ENCODE measurements at regions not wholly inside any gene's neighbourhood (a gene's known extent, or its start where the extent isn't known, plus 50 kb on each side); places are given as distances from the start of the nearest gene placed in this dataset.
A peak's percentile ranks its signal among the peaks of the same experiment; 100 is the strongest.
"Not testable (repeated sequence)": the region's sequence is repeated elsewhere in the genome, so short reads cannot be mapped to it uniquely, and the experiment has no call there.

- TF ChIP-seq, protein P1, sequence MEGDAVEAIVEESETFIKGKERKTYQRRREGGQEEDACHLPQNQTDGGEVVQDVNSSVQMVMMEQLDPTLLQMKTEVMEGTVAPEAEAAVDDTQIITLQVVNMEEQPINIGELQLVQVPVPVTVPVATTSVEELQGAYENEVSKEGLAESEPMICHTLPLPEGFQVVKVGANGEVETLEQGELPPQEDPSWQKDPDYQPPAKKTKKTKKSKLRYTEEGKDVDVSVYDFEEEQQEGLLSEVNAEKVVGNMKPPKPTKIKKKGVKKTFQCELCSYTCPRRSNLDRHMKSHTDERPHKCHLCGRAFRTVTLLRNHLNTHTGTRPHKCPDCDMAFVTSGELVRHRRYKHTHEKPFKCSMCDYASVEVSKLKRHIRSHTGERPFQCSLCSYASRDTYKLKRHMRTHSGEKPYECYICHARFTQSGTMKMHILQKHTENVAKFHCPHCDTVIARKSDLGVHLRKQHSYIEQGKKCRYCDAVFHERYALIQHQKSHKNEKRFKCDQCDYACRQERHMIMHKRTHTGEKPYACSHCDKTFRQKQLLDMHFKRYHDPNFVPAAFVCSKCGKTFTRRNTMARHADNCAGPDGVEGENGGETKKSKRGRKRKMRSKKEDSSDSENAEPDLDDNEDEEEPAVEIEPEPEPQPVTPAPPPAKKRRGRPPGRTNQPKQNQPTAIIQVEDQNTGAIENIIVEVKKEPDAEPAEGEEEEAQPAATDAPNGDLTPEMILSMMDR (conservative IDR thresholded peaks at IDR 0.05; ENCODE audit: low read depth, low read length) = no peak
- H3K4me3 ChIP-seq (ENCODE audit: low read depth, low read length) = no peak overlapping the region
- DNase-seq (ENCODE audit: low read depth) = no peak
Observed at GRCh38 chr15:84398763-84399701, 163.5 kb downstream of the GOLGA6L4 start.

GRCh38 chr15:84400017-84400740, 164.6 kb downstream of the GOLGA6L4 start:
- TF ChIP-seq, protein P1 (conservative IDR thresholded peaks at IDR 0.05; ENCODE audit: low read depth, low read length) = no peak
- no peak overlapping the region for H3K4me3 ChIP-seq (ENCODE audit: low read depth, low read length)
- DNase-seq (ENCODE audit: low read depth) = no peak

DNA sequence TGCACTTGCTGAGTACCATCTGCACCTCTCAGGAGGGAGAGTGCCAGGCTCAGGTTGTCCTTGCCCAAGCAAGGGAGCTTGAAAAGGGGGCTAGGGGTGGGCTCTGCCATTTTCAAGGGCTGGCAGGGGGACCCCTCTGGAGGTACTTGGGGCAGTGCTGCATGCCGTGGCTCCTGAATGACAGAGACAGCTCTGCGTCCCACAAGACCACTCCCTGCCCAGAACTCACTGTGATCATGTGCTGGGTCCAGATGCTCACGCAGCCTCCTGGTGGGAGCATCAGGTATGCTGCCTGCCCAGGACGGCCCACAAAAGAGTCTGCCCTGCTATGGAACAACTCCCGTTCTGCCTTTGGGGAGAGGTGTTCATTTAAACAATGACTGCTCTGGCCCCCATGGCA, 165.2 kb downstream of the GOLGA6L4 start:
- no peak overlapping the region for H3K4me3 ChIP-seq (ENCODE audit: low read depth, low read length)
- no peak for DNase-seq (ENCODE audit: low read depth)
- TF ChIP-seq, protein P1 (conservative IDR thresholded peaks at IDR 0.05; ENCODE audit: low read depth, low read length) = no peak

DNA sequence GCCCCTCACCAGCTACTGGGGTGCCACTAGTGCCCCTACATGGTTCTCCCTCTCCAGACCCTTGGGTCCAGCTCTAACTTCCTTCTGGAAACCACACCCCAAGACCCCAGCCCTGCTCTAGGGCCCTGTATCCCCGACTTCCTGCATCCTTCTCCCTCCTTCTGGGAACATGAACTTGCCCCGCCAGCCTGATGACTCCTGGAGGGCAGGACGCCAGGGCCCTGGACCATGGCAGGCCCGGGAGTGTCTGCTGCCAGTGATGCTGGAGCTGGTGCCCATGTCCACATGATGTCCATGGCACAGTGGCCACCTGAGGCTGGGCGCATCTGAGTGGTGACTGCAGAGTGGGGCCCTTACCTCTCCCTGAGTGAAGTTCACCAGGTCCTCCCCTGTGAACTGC, 165.9 kb downstream of the GOLGA6L4 start:
- DNase-seq (ENCODE audit: low read depth); H3K4me3 ChIP-seq (ENCODE audit: low read depth, low read length): not testable (repeated sequence)

DNA sequence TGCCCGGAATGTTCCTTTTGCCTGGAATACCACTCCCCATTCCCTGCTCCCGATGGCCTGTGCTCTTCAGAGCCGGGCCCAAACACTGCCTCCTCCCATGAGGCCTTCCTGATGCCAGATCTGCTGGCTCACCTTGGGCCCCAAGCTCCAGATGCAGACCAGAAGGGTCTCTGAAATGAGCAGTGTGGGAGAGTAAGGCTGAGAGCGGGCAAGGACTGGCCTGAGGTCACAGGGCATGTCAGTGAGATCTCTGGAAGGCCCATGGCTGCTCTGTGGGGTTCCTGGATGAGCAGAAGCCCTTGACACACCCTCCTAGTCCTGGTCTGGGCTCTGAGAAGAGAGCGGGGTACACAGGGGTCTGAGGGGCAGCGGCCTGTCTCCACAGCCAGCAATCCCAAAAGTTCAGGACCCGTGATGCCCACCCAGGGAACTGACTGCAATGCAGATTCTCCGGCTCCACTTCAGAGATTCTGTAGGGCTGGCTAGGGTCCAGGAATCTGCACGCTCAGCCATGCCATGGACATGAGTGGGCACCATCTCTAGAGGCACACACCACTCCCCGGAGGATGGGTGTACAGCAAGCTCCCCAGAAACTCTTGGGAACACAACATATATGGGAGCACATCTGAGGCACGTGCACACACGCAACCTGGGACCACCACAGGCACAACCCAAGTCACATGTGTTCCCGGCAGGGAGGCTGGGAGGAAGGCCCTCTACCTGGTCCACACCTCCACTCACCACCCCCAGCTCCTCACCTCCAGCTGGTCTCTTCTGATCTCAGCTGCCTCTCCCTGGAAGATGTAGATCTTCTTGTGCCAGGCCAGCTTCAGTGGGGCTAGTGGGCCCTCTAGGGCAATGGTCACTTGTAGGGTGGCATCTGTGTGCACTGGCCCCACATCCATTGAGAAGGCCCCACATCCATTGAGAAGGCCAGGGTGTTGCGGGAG, 166.6 kb downstream of the GOLGA6L4 start:
- DNase-seq (ENCODE audit: low read depth) = not testable (repeated sequence)

DNA sequence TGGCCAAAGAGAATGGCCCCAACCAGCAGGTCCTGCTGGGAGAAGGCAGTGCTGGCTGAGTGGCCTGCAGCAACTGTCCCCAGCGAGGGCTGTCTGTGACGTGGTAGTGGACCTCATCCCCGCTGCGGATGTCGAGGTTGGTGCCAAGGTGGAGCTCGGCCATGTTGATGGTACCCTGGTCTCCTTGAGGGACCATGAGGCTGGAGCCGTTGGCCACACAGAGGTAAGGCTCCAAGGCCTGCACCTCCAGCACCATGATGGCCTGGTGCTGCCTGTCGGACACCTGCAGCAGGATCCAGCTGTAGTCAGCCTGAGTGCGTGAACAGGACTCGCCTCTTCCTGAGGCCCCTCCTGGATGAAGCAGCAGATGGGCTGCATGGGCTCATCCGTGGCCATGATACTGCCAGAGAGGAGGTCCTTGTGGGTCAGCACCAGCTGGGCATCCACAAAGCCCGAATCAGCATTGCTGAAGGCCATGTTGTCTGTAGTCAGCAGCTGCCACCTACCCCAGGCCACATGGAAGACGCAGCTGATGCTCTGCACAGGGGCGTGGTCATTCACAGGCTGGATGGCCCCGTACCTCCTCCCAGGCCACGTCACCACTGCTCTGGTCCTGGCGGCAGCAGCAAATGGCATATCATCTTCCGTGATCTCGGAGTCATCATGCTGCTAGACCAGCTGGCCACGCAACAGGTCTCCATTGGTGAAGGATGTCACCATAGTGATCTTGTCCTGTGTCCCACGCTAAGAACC, 167.5 kb downstream of the GOLGA6L4 start:
- no peak for DNase-seq (ENCODE audit: low read depth)
- TF ChIP-seq, protein P1 (conservative IDR thresholded peaks at IDR 0.05; ENCODE audit: low read depth, low read length) = no peak
- H3K4me3 ChIP-seq (ENCODE audit: low read depth, low read length) = no peak overlapping the region

More for the DNA sequence above, 166.6 kb downstream of the GOLGA6L4 start:
- not testable (repeated sequence) for H3K4me3 ChIP-seq (ENCODE audit: low read depth, low read length)

DNA sequence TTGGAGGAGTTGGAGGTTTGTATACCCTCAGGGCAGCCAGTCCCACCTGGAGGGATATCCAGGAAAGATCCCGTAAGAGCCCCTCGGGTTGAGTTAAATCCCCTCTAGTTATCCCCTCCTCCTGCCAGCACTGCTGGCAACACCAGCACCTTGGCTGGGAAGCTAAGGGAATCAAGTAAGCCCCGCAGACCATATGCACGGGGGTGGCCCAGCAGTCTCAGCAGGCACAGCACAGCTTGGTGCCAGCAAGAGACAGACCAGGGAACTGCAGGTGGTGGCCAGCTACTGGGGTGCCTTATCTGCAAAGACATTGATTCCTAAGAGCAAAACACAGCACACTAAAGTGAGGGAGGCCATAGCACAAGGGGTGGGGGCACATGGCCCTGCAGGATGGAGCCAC, 173.8 kb downstream of the GOLGA6L4 start:
- H3K4me3 ChIP-seq (ENCODE audit: low read depth, low read length); DNase-seq (ENCODE audit: low read depth): not testable (repeated sequence)

GRCh38 chr15:84421513-84422181, 179.2 kb upstream of the ZSCAN2 start:
- H3K4me3 ChIP-seq (ENCODE audit: low read depth, low read length) = peak overlapping the region; percentile 50
- DNase-seq (ENCODE audit: low read depth) = not testable (repeated sequence)

DNA sequence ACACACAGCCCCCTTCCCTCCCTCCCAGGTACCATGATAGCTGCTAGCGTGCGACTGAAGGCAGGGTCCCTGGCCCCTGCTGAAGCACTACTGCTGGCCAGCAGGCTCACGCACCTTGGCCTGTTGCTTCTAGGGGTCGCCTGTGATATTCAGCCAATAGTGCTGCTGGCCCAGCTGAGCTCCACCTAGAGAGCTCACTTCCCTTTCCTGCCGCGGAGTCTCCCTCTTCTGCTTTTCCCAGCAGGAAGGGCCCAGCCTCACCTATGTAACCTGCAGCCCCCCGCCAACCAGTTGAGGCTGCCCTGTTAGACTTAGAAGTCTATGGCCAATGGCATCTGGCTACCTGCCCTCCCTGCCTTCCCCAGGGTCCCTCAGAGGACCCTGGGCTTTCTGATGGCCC, 175.5 kb upstream of the ZSCAN2 start:
- H3K4me3 ChIP-seq (ENCODE audit: low read depth, low read length); DNase-seq (ENCODE audit: low read depth): not testable (repeated sequence)

DNA sequence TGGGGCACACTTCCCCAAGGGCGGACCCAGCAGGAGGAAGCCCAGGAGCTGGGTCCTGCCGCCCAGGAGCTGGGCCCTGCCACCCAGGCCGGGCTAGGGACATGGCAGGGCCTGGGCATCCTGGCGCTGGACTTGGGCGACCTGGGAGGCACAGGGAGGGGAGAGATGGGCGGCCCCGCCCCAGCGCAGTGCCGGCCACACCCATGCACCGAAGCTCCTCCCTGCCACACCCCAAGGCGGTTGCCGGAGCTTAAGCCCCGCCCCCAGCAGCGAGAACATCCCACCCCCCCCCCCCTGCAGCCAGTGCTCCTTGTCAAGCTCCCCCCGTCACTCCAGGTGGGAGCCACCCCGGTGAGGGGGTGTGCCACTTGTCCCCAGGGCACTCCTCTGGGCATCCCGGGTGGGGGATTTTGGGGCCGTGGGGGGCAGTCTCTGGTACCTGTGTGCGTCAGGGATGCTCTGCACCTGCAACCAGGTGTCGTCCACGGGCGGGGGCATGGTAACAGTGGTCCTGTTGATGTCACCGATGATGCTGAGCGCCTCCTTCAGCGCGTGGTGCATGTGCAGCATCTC, 127.4 kb upstream of the ZSCAN2 start:
- H3K4me3 ChIP-seq (ENCODE audit: low read depth, low read length); DNase-seq (ENCODE audit: low read depth): not testable (repeated sequence)

DNA sequence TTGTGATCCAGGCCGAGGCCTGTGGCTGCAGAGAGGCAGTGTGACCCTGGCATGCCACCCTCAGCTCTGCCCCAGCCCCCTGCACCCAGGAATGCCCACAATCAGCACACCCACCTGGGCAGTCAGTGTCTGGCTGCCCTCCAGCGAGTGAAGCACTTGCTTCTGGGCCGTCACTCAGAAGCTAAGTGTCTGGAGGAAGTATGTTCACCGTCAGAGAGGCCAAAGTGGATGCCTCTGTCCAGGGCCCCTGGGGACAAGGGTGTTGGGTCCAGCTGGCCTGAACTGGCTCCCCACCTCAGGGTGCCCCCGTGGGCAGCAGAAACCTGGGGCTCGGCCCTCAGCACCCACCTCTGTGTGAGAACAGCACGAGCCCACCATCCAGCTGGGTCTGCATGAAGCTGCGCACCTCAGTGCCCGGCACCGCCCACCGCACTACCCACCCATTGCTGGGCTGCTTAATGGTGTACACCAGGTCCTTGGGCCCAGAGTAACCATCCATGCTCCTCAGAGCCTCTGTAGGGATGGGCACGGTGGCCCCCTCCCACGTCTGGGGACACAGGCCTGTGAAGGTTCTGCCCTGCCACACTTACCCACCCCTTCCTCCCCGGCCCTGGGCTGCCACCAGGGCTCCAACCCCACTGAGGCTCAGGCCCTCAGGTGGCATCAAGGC, 124.3 kb upstream of the ZSCAN2 start:
- DNase-seq (ENCODE audit: low read depth) = not testable (repeated sequence)

More for the DNA sequence above, 124.3 kb upstream of the ZSCAN2 start:
- not testable (repeated sequence) for H3K4me3 ChIP-seq (ENCODE audit: low read depth, low read length)

Data from choroid plexus epithelial cell (primary cell).